ENCODE measurements at regions not wholly inside any gene's neighbourhood (a gene's known extent, or its start where the extent isn't known, plus 50 kb on each side); places are given as distances from the start of the nearest gene placed in this dataset.

- TF ChIP-seq POLR2AphosphoS5 (IDR thresholded peaks at IDR 0.05) (no peak), EP300 (IDR thresholded peaks at IDR 0.05) (no peak), CTCF (IDR thresholded peaks at IDR 0.05) (no peak), POLR2A (IDR thresholded peaks at IDR 0.05) (no peak)
- intact Hi-C loops (cut with DNase I; ENCODE audit: low total_unique reads) = no loop called here
- Histone ChIP-seq H3K4me3 (no peak overlapping the region), H3K36me3 (no peaks in the 10 kb centered on the region), H3K27ac (no peak overlapping the region), H3K9me3 (no peaks in the 10 kb centered on the region), H3K27me3 (no peaks in the 10 kb centered on the region), H3K4me1 (no peaks in the 10 kb centered on the region)
- DNase-seq = no peak
- WGBS, 5 donors = 65 to 71% (median 66%) methylated on average over 5 of the region's 5 CpGs
These were observed 563.4 kb downstream of the TUSC7 start for GRCh38 chr3:117272876-117273523.

DNA sequence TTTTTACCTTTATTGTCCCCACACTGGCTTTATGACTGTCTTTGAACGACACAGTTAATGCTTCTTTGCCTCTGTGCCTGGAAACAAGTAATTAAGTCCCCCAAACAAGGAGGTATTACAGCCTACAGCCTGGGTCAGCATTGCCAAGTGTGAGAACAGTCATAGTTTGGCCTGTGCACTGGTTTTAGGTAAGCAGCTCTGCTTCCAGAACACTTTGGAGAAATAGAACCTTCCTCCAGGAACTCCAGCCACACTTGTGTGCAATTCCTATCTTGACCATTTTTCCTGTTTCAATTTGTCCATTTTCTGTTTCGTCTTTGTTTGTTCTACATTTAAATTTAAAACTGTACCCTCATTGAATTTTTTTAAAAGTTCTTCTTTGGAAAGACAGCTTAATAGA, 568.2 kb downstream of the TUSC7 start:
- H3K27ac ChIP-seq = no peak overlapping the region
- H3K9me3 ChIP-seq = no peaks in the 10 kb centered on the region
- 39 to 61% (median 54%) methylated on average over 2 of the region's 2 CpGs for WGBS, 5 donors
- no peak for TF ChIP-seq CTCF (IDR thresholded peaks at IDR 0.05)
- TF ChIP-seq POLR2A (IDR thresholded peaks at IDR 0.05) = no peak
- no peak for TF ChIP-seq EP300 (IDR thresholded peaks at IDR 0.05)
- TF ChIP-seq POLR2AphosphoS5 (IDR thresholded peaks at IDR 0.05) = no peak
- DNase-seq = no peak
- H3K4me3 ChIP-seq = no peak overlapping the region
- H3K4me1 ChIP-seq = peaks cover 0 to 10% (median 2%) of the 10 kb centered on the region in 4 donors
- no peaks in the 10 kb centered on the region for H3K27me3 ChIP-seq
- intact Hi-C loops (cut with DNase I; ENCODE audit: low total_unique reads) = no loop called here
- H3K36me3 ChIP-seq = no peaks in the 10 kb centered on the region

DNA sequence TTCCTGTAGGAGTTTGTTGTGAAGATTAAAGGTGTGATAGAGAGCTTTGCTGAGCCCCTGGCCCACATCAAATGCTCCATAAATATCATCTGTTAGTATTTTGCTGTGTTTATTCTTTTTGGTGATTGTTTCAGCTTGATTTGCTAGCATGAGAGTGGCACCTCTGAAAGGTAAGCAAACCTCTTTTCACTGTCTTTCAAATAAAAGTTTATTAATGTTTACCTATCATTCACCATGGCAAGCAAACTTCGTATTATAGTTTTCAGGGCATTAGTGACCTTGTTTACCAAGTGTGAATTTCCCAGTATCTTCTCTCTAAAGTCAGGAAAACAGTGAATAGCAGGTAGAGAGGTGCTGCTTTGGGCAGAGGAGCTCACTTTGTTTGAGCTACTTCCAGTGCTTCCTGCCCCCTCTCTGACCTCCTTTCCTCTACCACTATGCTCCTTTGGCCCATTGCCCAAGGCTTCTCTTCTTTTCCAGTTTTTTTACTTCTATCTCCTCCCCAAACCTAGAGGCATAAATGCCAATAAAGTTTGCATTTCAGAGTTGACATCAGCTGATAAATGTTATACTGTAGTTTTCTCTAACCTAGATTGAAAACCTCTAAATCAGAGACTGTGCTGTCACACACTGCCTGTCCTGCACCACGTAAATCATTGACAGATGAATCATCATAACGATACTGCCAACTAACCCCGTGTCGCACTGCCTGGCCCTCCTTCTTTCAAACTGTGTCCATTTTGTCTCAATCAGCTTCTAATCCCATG, 569.0 kb downstream of the TUSC7 start:
- intact Hi-C loops (cut with DNase I; ENCODE audit: low total_unique reads) = no loop called here

GRCh38 chr3:117281371-117281770, 571.8 kb downstream of the TUSC7 start:
- Histone ChIP-seq H3K27me3 (no peaks in the 10 kb centered on the region), H3K27ac (no peak overlapping the region), H3K9me3 (no peaks in the 10 kb centered on the region), H3K4me3 (no peak overlapping the region), H3K36me3 (no peaks in the 10 kb centered on the region), H3K4me1 (peaks cover 0 to 10% (median 2%) of the 10 kb centered on the region in 4 donors)
- TF ChIP-seq POLR2A (IDR thresholded peaks at IDR 0.05) = no peak
- TF ChIP-seq EP300 (IDR thresholded peaks at IDR 0.05) = no peak
- no peak for TF ChIP-seq CTCF (IDR thresholded peaks at IDR 0.05)
- intact Hi-C loops (cut with DNase I; ENCODE audit: low total_unique reads) = no loop called here
- DNase-seq = peak in 1 of 2 donors; percentile 32
- 67 to 87% (median 84%) methylated on average over 3 of the region's 3 CpGs for WGBS, 5 donors

More for the DNA sequence above, 569.0 kb downstream of the TUSC7 start:
- no peak for TF ChIP-seq POLR2AphosphoS5 (IDR thresholded peaks at IDR 0.05)
- TF ChIP-seq POLR2A (IDR thresholded peaks at IDR 0.05) = no peak
- TF ChIP-seq EP300 (IDR thresholded peaks at IDR 0.05) = no peak
- no peak for TF ChIP-seq CTCF (IDR thresholded peaks at IDR 0.05)
- DNase-seq = peak; percentile 27 to 66
- Histone ChIP-seq H3K4me1 (peaks cover 0 to 10% (median 2%) of the 10 kb centered on the region in 4 donors), H3K27ac (no peak overlapping the region), H3K27me3 (no peaks in the 10 kb centered on the region), H3K36me3 (no peaks in the 10 kb centered on the region), H3K9me3 (no peaks in the 10 kb centered on the region), H3K4me3 (no peak overlapping the region)
- 24 to 39% (median 28%) methylated on average over 5 of the region's 5 CpGs for WGBS, 5 donors
